HEK293 (cell line): ENCODE measurements at regions not wholly inside any gene's neighbourhood (a gene's known extent, or its start where the extent isn't known, plus 50 kb on each side); places are given as distances from the start of the nearest gene placed in this dataset.
A peak's percentile ranks its signal among the peaks of the same experiment; 100 is the strongest.

Source experiments
- HOXC10 ChIP-seq: sonication (generic); formaldehyde crosslinking; IDR thresholded peaks from 2 replicates; pipeline ENCODE4 v1.8.1; 2023; ENCODE audit warnings: mild to moderate bottlenecking, missing genetic modification reagents
- IKZF3 ChIP-seq: fragments of 450-650 bp; IDR thresholded peaks from 2 replicates; pipeline ENCODE4 v1.5.0; 2018; ENCODE audit warnings: missing biosample characterization, mild to moderate bottlenecking, missing genetic modification characterization, moderate library complexity
- KLF16 ChIP-seq: fragments of 450-650 bp; formaldehyde crosslinking; IDR thresholded peaks from 2 replicates; pipeline ENCODE4 v1.5.1; 2017; ENCODE audit warnings: missing biosample characterization, missing genetic modification characterization
- PRDM1 ChIP-seq: fragments of 450-650 bp; formaldehyde crosslinking; IDR thresholded peaks from 2 replicates; pipeline ENCODE4; 2016; ENCODE audit warnings: missing biosample characterization, missing genetic modification characterization
- SP2 ChIP-seq: fragments of 450-650 bp; formaldehyde crosslinking; IDR thresholded peaks from 2 replicates; pipeline ENCODE4 v1.5.1; 2016; ENCODE audit warnings: missing biosample characterization, missing genetic modification characterization
- TCF7L2 ChIP-seq: IDR thresholded peaks from 2 replicates; pipeline ENCODE4 v1.6.1; 2011; ENCODE audit warnings: low read depth, mild to moderate bottlenecking, inconsistent platforms, low read length, moderate library complexity, borderline replicate concordance
- ZBTB48 ChIP-seq: fragments of 450-650 bp; formaldehyde crosslinking; IDR thresholded peaks from 2 replicates; pipeline ENCODE4 v1.5.1; 2016; ENCODE audit warnings: missing biosample characterization, missing genetic modification characterization
- ZBTB8A ChIP-seq: fragments of 450-650 bp; formaldehyde crosslinking; IDR thresholded peaks from 2 replicates; pipeline ENCODE4 v1.5.1; 2016; ENCODE audit warnings: missing biosample characterization, missing genetic modification characterization
- ZNF133 ChIP-seq: fragments of 450-650 bp; formaldehyde crosslinking; IDR thresholded peaks from 2 replicates; pipeline ENCODE4 v1.5.1; 2016; ENCODE audit warnings: missing biosample characterization, missing genetic modification characterization
- ZNF138 ChIP-seq: fragments of 450-650 bp; formaldehyde crosslinking; IDR thresholded peaks from 2 replicates; pipeline ENCODE4 v1.5.1; 2016; ENCODE audit warnings: missing biosample characterization, missing genetic modification characterization, borderline replicate concordance
- ZNF140 ChIP-seq: fragments of 450-650 bp; formaldehyde crosslinking; IDR thresholded peaks from 2 replicates; pipeline ENCODE4 v1.5.1; 2016; ENCODE audit warnings: missing biosample characterization, missing genetic modification characterization
- ZNF16 ChIP-seq: fragments of 450-650 bp; formaldehyde crosslinking; IDR thresholded peaks from 2 replicates; pipeline ENCODE4 v1.5.1; 2016; ENCODE audit warnings: low read depth, missing biosample characterization, missing genetic modification characterization
- ZNF202 ChIP-seq: fragments of 450-650 bp; formaldehyde crosslinking; IDR thresholded peaks from 2 replicates; pipeline ENCODE4 v1.5.1; 2016; ENCODE audit warnings: missing biosample characterization, missing genetic modification characterization, borderline replicate concordance
- ZNF214 ChIP-seq: fragments of 450-650 bp; formaldehyde crosslinking; IDR thresholded peaks from 2 replicates; pipeline ENCODE4 v1.5.1; 2017; ENCODE audit warnings: missing biosample characterization, mild to moderate bottlenecking, missing genetic modification characterization, borderline replicate concordance
- ZNF274 ChIP-seq, 2 experiments: fragments of 200-500 bp in 1 of 2; fragments of 450-650 bp in 1 of 2; sonication (Bioruptor generic) in 1 of 2; formaldehyde crosslinking in 1 of 2; IDR thresholded peaks; 2 replicates each; pipeline versions ENCODE4 v1.5.1 to v1.6.1; 2014 to 2016; ENCODE audit warnings: borderline replicate concordance in 1 of 2, inconsistent platforms in 1 of 2, low read length in 1 of 2, missing biosample characterization in 1 of 2, missing genetic modification characterization in 1 of 2
- ZNF366 ChIP-seq: fragments of 450-650 bp; formaldehyde crosslinking; conservative IDR thresholded peaks from 2 replicates; pipeline ENCODE4 v1.5.1; 2016; ENCODE audit warnings: missing biosample characterization, missing genetic modification characterization
- ZNF549 ChIP-seq: fragments of 450-650 bp; IDR thresholded peaks from 2 replicates; pipeline ENCODE4 v1.5.1; 2018; ENCODE audit warnings: missing biosample characterization, missing genetic modification characterization, mild to moderate bottlenecking, inconsistent platforms, moderate library complexity
- ZNF561 ChIP-seq: fragments of 450-650 bp; IDR thresholded peaks from 2 replicates; pipeline ENCODE4 v1.5.1; 2018; ENCODE audit warnings: missing biosample characterization, missing genetic modification characterization, borderline replicate concordance
- ZNF596 ChIP-seq: fragments of 450-650 bp; IDR thresholded peaks from 2 replicates; pipeline ENCODE4 v1.5.0; 2018; ENCODE audit warnings: missing biosample characterization, mild to moderate bottlenecking, missing genetic modification characterization, moderate library complexity
- ZNF626 ChIP-seq: fragments of 450-650 bp; sonication (Bioruptor Pico); formaldehyde crosslinking; IDR thresholded peaks from 2 replicates; pipeline ENCODE4 v1.5.1; 2018; ENCODE audit warnings: missing biosample characterization, missing genetic modification characterization, inconsistent platforms
- TF ChIP-seq, protein P1 (sequence below): fragments of 450-650 bp; formaldehyde crosslinking; IDR thresholded peaks from 2 replicates; pipeline ENCODE4 v1.5.1; 2016; ENCODE audit warnings: missing biosample characterization, missing genetic modification characterization
- TF ChIP-seq, protein P2 (sequence below): fragments of 450-650 bp; formaldehyde crosslinking; IDR thresholded peaks from 2 replicates; pipeline ENCODE4 v1.5.1; 2016; ENCODE audit warnings: missing biosample characterization, missing genetic modification characterization
- TF ChIP-seq, protein P3 (sequence below): fragments of 450-650 bp; formaldehyde crosslinking; IDR thresholded peaks from 2 replicates; pipeline ENCODE4 v1.5.1; 2016; ENCODE audit warnings: missing biosample characterization, missing genetic modification characterization
- TF ChIP-seq, protein P4 (sequence below): fragments of 450-650 bp; formaldehyde crosslinking; conservative IDR thresholded peaks from 2 replicates; pipeline ENCODE4 v1.5.1; 2016; ENCODE audit warnings: low read depth, missing biosample characterization, missing genetic modification characterization
- TF ChIP-seq, protein P5 (sequence below): sonication (generic); formaldehyde crosslinking; IDR thresholded peaks from 2 replicates; pipeline ENCODE4 v1.8.1; 2022; ENCODE audit warnings: mild to moderate bottlenecking, moderate library complexity, missing genetic modification reagents

DNA sequence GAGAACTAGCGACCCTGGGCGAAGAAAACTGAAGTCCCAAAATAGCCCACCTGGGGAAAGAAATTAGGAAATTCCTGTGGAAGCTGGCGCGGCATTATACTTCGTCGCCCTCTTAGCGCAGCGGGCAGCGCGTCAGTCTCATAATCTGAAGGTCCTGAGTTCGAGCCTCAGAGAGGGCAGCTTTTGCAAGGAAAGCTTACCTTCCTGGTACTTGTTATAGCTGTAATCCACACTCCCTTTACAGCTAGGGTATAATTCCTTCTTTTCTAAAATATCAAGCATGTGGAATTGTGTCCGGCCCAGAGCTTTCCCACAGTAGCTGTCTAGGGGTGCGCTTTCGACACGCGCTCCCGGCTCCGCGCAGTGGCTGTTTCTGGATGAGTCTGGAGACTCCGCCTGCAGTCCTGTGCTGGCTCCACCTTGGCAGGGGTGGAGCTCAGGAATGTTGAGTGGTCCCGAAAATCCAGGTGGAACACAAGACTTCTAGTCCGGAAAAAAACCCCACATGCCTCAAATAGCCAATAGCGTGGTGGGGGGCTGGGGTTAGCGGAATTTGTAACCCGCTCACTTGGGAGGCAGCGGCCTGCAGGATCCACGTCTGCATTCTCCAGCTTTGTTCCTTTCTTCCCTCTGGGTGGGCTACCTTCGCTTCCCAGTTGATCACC lies 83.7 kb upstream of the ZNF322 start (continued):
- no peak for TF ChIP-seq ZNF274 (IDR thresholded peaks at IDR 0.05; ENCODE audit: low read length)
- TF ChIP-seq ZNF274 (tag by site-specific recombination; IDR thresholded peaks at IDR 0.05; ENCODE audit: borderline replicate concordance) = no peak
- TF ChIP-seq ZNF202 (tag by site-specific recombination) = no peak
- peak; percentile 49; the same call in 1 of the 2 replicates for TF ChIP-seq ZBTB48 (tag by site-specific recombination)
- TF ChIP-seq ZNF133 (tag by site-specific recombination) = no peak
- TF ChIP-seq ZNF140 (tag by site-specific recombination) = no peak
- no peak for TF ChIP-seq ZNF549 (tag by site-specific recombination)
- peak; percentile 46 for TF ChIP-seq ZBTB8A (tag by site-specific recombination)
- TF ChIP-seq SP2 (tag by site-specific recombination) = peak; percentile 69
- no peak for TF ChIP-seq ZNF138 (tag by site-specific recombination)
- TF ChIP-seq ZNF561 (tag by site-specific recombination) = peak; percentile 75; the same call in 1 of the 2 replicates
- no peak for TF ChIP-seq ZNF16 (tag by site-specific recombination)
- TF ChIP-seq, protein P1, sequence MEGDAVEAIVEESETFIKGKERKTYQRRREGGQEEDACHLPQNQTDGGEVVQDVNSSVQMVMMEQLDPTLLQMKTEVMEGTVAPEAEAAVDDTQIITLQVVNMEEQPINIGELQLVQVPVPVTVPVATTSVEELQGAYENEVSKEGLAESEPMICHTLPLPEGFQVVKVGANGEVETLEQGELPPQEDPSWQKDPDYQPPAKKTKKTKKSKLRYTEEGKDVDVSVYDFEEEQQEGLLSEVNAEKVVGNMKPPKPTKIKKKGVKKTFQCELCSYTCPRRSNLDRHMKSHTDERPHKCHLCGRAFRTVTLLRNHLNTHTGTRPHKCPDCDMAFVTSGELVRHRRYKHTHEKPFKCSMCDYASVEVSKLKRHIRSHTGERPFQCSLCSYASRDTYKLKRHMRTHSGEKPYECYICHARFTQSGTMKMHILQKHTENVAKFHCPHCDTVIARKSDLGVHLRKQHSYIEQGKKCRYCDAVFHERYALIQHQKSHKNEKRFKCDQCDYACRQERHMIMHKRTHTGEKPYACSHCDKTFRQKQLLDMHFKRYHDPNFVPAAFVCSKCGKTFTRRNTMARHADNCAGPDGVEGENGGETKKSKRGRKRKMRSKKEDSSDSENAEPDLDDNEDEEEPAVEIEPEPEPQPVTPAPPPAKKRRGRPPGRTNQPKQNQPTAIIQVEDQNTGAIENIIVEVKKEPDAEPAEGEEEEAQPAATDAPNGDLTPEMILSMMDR (tag by site-specific recombination) = no peak; the same call in 1 of the 2 replicates
- TF ChIP-seq ZNF366 (tag by site-specific recombination) = peak; percentile 94
- TF ChIP-seq ZNF214 (tag by site-specific recombination) = no peak
- no peak for TF ChIP-seq TCF7L2
- TF ChIP-seq, protein P2, sequence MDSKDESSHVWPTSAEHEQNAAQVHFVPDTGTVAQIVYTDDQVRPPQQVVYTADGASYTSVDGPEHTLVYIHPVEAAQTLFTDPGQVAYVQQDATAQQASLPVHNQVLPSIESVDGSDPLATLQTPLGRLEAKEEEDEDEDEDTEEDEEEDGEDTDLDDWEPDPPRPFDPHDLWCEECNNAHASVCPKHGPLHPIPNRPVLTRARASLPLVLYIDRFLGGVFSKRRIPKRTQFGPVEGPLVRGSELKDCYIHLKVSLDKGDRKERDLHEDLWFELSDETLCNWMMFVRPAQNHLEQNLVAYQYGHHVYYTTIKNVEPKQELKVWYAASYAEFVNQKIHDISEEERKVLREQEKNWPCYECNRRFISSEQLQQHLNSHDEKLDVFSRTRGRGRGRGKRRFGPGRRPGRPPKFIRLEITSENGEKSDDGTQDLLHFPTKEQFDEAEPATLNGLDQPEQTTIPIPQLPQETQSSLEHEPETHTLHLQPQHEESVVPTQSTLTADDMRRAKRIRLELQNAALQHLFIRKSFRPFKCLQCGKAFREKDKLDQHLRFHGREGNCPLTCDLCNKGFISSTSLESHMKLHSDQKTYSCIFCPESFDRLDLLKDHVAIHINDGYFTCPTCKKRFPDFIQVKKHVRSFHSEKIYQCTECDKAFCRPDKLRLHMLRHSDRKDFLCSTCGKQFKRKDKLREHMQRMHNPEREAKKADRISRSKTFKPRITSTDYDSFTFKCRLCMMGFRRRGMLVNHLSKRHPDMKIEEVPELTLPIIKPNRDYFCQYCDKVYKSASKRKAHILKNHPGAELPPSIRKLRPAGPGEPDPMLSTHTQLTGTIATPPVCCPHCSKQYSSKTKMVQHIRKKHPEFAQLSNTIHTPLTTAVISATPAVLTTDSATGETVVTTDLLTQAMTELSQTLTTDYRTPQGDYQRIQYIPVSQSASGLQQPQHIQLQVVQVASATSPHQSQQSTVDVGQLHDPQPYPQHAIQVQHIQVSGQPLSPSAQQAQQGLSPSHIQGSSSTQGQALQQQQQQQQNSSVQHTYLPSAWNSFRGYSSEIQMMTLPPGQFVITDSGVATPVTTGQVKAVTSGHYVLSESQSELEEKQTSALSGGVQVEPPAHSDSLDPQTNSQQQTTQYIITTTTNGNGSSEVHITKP = peak; percentile 92
- peak; percentile 99 for TF ChIP-seq IKZF3 (tag by site-specific recombination)
- no peak for TF ChIP-seq ZNF626 (tag by site-specific recombination)
- TF ChIP-seq KLF16 (tag by site-specific recombination) = no peak
- TF ChIP-seq, protein P3, sequence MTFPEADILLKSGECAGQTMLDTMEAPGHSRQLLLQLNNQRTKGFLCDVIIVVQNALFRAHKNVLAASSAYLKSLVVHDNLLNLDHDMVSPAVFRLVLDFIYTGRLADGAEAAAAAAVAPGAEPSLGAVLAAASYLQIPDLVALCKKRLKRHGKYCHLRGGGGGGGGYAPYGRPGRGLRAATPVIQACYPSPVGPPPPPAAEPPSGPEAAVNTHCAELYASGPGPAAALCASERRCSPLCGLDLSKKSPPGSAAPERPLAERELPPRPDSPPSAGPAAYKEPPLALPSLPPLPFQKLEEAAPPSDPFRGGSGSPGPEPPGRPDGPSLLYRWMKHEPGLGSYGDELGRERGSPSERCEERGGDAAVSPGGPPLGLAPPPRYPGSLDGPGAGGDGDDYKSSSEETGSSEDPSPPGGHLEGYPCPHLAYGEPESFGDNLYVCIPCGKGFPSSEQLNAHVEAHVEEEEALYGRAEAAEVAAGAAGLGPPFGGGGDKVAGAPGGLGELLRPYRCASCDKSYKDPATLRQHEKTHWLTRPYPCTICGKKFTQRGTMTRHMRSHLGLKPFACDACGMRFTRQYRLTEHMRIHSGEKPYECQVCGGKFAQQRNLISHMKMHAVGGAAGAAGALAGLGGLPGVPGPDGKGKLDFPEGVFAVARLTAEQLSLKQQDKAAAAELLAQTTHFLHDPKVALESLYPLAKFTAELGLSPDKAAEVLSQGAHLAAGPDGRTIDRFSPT (tag by site-specific recombination) = peak; percentile 30; the same call in 1 of the 2 replicates
- no peak for TF ChIP-seq ZNF596 (tag by site-specific recombination)
- TF ChIP-seq HOXC10 (CRISPR knock-in tag) = no peak
- TF ChIP-seq PRDM1 (tag by site-specific recombination) = peak; percentile 92
- TF ChIP-seq, protein P4, sequence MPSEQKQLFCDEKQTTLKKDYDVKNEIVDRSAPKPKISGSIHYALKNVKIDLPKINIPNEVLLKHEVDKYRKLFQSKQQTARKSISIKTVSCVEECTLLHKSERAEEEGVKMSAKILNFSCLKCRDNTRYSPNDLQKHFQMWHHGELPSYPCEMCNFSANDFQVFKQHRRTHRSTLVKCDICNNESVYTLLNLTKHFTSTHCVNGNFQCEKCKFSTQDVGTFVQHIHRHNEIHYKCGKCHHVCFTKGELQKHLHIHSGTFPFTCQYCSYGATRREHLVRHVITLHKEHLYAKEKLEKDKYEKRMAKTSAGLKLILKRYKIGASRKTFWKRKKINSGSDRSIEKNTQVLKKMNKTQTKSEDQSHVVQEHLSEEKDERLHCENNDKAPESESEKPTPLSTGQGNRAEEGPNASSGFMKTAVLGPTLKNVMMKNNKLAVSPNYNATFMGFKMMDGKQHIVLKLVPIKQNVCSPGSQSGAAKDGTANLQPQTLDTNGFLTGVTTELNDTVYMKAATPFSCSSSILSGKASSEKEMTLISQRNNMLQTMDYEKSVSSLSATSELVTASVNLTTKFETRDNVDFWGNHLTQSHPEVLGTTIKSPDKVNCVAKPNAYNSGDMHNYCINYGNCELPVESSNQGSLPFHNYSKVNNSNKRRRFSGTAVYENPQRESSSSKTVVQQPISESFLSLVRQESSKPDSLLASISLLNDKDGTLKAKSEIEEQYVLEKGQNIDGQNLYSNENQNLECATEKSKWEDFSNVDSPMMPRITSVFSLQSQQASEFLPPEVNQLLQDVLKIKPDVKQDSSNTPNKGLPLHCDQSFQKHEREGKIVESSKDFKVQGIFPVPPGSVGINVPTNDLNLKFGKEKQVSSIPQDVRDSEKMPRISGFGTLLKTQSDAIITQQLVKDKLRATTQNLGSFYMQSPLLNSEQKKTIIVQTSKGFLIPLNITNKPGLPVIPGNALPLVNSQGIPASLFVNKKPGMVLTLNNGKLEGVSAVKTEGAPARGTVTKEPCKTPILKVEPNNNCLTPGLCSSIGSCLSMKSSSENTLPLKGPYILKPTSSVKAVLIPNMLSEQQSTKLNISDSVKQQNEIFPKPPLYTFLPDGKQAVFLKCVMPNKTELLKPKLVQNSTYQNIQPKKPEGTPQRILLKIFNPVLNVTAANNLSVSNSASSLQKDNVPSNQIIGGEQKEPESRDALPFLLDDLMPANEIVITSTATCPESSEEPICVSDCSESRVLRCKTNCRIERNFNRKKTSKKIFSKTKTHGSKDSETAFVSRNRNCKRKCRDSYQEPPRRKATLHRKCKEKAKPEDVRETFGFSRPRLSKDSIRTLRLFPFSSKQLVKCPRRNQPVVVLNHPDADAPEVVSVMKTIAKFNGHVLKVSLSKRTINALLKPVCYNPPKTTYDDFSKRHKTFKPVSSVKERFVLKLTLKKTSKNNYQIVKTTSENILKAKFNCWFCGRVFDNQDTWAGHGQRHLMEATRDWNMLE (tag by site-specific recombination) = 0 out of 2 replicates have a peak, but pooled peaks have one; percentile 48
- TF ChIP-seq, protein P5, sequence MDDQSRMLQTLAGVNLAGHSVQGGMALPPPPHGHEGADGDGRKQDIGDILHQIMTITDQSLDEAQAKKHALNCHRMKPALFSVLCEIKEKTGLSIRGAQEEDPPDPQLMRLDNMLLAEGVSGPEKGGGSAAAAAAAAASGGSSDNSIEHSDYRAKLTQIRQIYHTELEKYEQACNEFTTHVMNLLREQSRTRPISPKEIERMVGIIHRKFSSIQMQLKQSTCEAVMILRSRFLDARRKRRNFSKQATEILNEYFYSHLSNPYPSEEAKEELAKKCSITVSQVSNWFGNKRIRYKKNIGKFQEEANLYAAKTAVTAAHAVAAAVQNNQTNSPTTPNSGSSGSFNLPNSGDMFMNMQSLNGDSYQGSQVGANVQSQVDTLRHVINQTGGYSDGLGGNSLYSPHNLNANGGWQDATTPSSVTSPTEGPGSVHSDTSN (CRISPR knock-in tag) = no peak
